Thyroid gland (tissue), 4 donors: ENCODE measurements at regions not wholly inside any gene's neighbourhood (a gene's known extent, or its start where the extent isn't known, plus 50 kb on each side); places are given as distances from the start of the nearest gene placed in this dataset.
"Not testable (repeated sequence)": the region's sequence is repeated elsewhere in the genome, so short reads cannot be mapped to it uniquely, and the experiment has no call there.

Experiments used
- DNase-seq, 2 donors: peaks; one replicate each; pipeline ENCODE4 v3.0.0-alpha.2; 2019
- H3K27ac ChIP-seq, 3 donors: fragments of 200-600 bp; sonication (generic); 1 replicate in 2 of 3; 2 replicates in 1 of 3; pipeline ENCODE4 v1.5.1; 2016 to 2019; ENCODE audit warnings: mild to moderate bottlenecking in 1 of 3, moderate library complexity in 1 of 3
- H3K27me3 ChIP-seq: fragments of 200-600 bp; sonication (generic); one replicate; pipeline ENCODE4 v1.5.1; 2019
- H3K36me3 ChIP-seq, 2 donors: fragments of 200-600 bp; sonication (generic); one replicate each; pipeline ENCODE4 v1.5.1; 2016 to 2019
- H3K4me1 ChIP-seq, 2 donors: fragments of 200-600 bp; sonication (generic); one replicate each; pipeline ENCODE4 v1.5.1; 2017 to 2019
- H3K4me3 ChIP-seq, 3 donors: fragments of 200-600 bp; sonication (generic); replicated peaks in 1 of 3; 1 replicate in 2 of 3; 2 replicates in 1 of 3; pipeline ENCODE4 v1.5.1; 2016; ENCODE audit warnings: mild to moderate bottlenecking in 1 of 3
- H3K9me3 ChIP-seq: fragments of 200-600 bp; sonication (generic); one replicate; pipeline ENCODE4 v1.5.1; 2017
- CTCF ChIP-seq, 6 experiments: fragments of 200-600 bp in 3 of 6; fragments of 450-650 bp in 3 of 6; sonication (generic) in 3 of 6; IDR thresholded peaks; one replicate each; pipeline ENCODE4 v1.5.1; 2016 to 2019; ENCODE audit warnings: antibody characterized with exemption in 6 of 6, mild to moderate bottlenecking in 2 of 6, inconsistent platforms in 1 of 6, moderate library complexity in 1 of 6
- POLR2A ChIP-seq, 2 donors: fragments of 450-650 bp; IDR thresholded peaks; one replicate each; pipeline ENCODE4 v1.6.1; 2017; ENCODE audit warnings: antibody characterized with exemption in 2 of 2, mild to moderate bottlenecking in 2 of 2, moderate library complexity in 1 of 2
- WGBS, 2 donors: methylation state at CpG; one replicate each; pipeline ENCODE4 v1.1.5; 2017; 5-methylcytosine and 5-hydroxymethylcytosine counted together
- intact Hi-C: fragments of 100-400 bp; cut with DNase I; formaldehyde crosslinking; loops from one replicate; pipeline ENCODE4 v1.15.1; 2023

GRCh38 chr10:65083222-65083621, 1562.0 kb downstream of the REEP3 start:
- WGBS, 2 donors = 58 to 79% methylated on average over 2 to 4 of the region's 6 CpGs
- no peak for DNase-seq
- TF ChIP-seq CTCF (IDR thresholded peaks at IDR 0.05) (no peak), POLR2A (IDR thresholded peaks at IDR 0.05) (no peak)

GRCh38 chr10:65090991-65091390, 1569.8 kb downstream of the REEP3 start:
- DNase-seq = no peak
- no peaks in the 10 kb centered on the region for H3K4me1 ChIP-seq
- no peaks in the 10 kb centered on the region for H3K36me3 ChIP-seq
- TF ChIP-seq CTCF (IDR thresholded peaks at IDR 0.05) (no peak), POLR2A (IDR thresholded peaks at IDR 0.05) (no peak)
- no peak overlapping the region for H3K4me3 ChIP-seq
- H3K9me3 ChIP-seq = peaks cover 7% of the 10 kb centered on the region
- no peak overlapping the region for H3K27ac ChIP-seq
- intact Hi-C loops = no loop called here
- no peaks in the 10 kb centered on the region for H3K27me3 ChIP-seq

More at GRCh38 chr10:65083222-65083621, 1562.0 kb downstream of the REEP3 start:
- Histone ChIP-seq H3K27me3 (no peaks in the 10 kb centered on the region), H3K9me3 (no peaks in the 10 kb centered on the region), H3K4me1 (no peaks in the 10 kb centered on the region), H3K4me3 (no peak overlapping the region), H3K27ac (no peak overlapping the region), H3K36me3 (no peaks in the 10 kb centered on the region)
- intact Hi-C loops = no loop called here

- H3K4me3 ChIP-seq = no peak overlapping the region
- H3K36me3 ChIP-seq = no peaks in the 10 kb centered on the region
- intact Hi-C loops = no loop called here
- WGBS, 2 donors = 83 to 86% methylated on average over 1 of the region's 1 CpG
- no peak for DNase-seq
- H3K27me3 ChIP-seq = no peaks in the 10 kb centered on the region
- H3K9me3 ChIP-seq = no peaks in the 10 kb centered on the region
- H3K27ac ChIP-seq = no peak overlapping the region
- H3K4me1 ChIP-seq = no peaks in the 10 kb centered on the region
- TF ChIP-seq POLR2A (IDR thresholded peaks at IDR 0.05) (no peak), CTCF (IDR thresholded peaks at IDR 0.05) (no peak)
These were observed 1578.9 kb downstream of the REEP3 start for GRCh38 chr10:65100146-65100545.

- WGBS, 2 donors = 82 to 95% methylated on average over 4 of the region's 4 CpGs
- H3K27me3 ChIP-seq, H3K4me3 ChIP-seq, H3K27ac ChIP-seq, intact Hi-C loops, H3K4me1 ChIP-seq, H3K9me3 ChIP-seq, DNase-seq, H3K36me3 ChIP-seq: not testable (repeated sequence)
These were observed 1579.7 kb downstream of the REEP3 start for GRCh38 chr10:65100881-65101280.

GRCh38 chr10:65110009-65110408, 1588.8 kb downstream of the REEP3 start:
- intact Hi-C loops = no loop called here
- 75 to 77% methylated on average over 2 of the region's 2 CpGs for WGBS, 2 donors
- TF ChIP-seq CTCF (IDR thresholded peaks at IDR 0.05) (no peak), POLR2A (IDR thresholded peaks at IDR 0.05) (no peak)
- Histone ChIP-seq H3K4me1 (no peaks in the 10 kb centered on the region), H3K27ac (no peak overlapping the region), H3K36me3 (no peaks in the 10 kb centered on the region), H3K27me3 (no peaks in the 10 kb centered on the region), H3K4me3 (no peak overlapping the region), H3K9me3 (no peaks in the 10 kb centered on the region)
- DNase-seq = no peak

- H3K27me3 ChIP-seq, H3K4me1 ChIP-seq, DNase-seq, H3K36me3 ChIP-seq, H3K27ac ChIP-seq, H3K9me3 ChIP-seq, H3K4me3 ChIP-seq, intact Hi-C loops: not testable (repeated sequence)
- WGBS, 2 donors = 67 to 82% methylated on average over 6 of the region's 6 CpGs
These were observed 1589.9 kb downstream of the REEP3 start for GRCh38 chr10:65111059-65111458.
